ENCODE measurements at regions not wholly inside any gene's neighbourhood (a gene's known extent, or its start where the extent isn't known, plus 50 kb on each side); places are given as distances from the start of the nearest gene placed in this dataset.
"Not testable (repeated sequence)": the region's sequence is repeated elsewhere in the genome, so short reads cannot be mapped to it uniquely, and the experiment has no call there.

DNA sequence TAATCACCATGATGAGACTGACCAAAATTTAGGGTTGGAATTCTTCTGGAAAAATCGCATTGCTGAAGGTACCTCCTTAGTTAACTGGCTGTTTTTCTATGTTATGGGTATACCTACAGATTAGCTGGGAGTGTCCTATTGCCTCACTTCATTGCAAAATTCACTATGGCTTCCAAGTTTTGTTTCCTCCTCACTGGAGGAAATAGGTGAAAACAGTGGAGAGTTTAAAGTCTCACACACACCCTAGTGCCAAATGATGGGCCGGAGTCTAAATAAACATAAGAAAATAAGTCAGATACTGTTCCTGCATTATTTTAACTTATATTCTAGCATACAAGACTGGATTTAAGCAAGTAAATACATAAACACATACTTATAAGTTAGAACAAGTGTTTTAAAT, 98.2 kb downstream of the AHR start:
- no peak for DNase-seq (ENCODE audit: low spot score)

GRCh38 chr7:17401791-17402627, 103.6 kb downstream of the AHR start:
- DNase-seq (ENCODE audit: low spot score), result no peak

DNA sequence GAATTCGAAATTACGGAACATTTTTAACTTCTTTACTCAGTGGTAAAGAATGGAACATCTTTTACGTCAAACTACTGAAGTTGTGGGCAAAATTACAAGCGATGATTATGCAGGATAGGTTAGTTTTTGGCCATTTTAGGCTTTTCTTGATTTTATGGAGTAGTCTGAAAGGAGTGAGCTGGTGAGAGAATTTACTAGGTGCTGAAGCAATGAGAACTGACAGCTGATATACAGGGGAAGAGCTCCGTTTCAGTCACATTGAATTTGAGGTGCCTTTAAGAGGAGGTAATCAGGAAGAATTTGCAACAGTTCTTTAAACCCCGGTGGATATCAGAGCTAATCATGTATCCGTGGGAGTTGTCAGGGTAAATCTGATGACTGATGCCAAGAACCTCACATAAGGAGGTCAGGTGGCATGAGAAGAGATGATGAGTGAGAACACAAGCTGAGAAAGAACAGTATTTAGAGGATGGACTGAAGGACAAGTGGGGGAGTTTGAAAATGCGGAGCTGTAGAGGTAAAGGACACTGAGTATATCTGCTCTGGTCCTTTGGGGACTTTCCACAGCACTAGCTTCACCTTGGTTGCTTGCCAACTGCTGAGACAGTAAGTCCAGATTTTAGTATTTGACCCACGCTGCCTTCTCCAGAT, 104.3 kb downstream of the AHR start:
- no peak for DNase-seq (ENCODE audit: low spot score)

DNA sequence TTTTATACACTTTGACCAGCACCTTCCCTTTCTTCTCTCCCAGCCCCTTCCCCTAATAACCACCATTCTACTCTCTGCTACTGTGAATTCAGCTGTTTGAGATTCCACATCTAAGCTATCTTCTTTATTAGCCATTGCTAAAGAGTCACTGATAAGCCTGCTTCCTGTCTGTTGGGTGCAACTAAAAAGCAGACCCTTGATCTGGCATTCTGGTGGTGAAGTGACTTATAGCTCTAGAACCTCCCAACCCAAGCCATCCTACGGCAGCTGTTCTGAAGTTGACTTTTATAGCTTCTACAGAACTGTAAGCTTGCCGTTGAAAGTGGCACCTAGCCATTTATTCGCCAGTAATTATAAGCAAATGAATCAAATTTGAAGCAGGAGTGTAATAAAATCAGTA, 105.6 kb downstream of the AHR start:
- DNase-seq (ENCODE audit: low spot score), result no peak

DNA sequence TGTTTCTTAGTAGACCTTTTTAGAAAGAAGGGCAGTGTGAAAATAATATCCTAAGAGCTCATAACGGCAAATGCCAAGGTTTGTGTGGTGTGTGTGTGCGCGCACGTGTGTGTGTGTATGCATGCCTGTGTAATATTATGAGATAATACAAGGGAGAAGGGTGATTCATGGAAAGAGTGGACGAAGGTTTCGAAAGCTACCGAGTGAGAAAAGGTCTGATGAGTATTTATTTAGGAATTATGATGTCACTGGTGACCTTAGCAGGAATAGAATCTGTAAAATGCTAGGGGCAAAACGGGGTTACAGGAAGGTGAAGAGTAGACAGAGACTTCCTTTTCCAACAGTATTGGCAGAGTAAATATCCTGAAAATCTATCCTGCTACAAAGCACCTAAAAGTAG, 107.3 kb downstream of the AHR start:
- DNase-seq (ENCODE audit: low spot score), result no peak

- DNase-seq (ENCODE audit: low spot score), result no peak
Measured at GRCh38 chr7:17406738-17407137, 108.3 kb downstream of the AHR start.

DNA sequence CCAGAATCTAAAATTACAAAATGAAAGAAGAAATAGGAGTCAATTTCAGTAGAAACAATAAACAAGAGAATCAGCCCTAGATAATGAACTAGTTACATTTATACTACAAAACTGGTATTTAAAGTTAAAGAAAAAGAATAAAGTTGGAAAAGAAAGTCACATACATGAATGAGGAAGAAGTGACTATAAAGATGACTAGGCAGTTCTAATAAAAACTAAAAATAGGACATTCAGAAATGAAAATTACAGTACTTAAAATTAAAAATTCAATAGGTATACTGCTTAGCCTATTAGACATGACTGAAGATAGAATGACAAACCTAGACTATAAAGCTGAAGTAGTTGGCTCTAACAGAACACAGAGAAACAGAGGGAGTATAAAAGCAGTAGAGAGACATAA, 108.8 kb downstream of the AHR start:
- DNase-seq (ENCODE audit: low spot score), result no peak

DNA sequence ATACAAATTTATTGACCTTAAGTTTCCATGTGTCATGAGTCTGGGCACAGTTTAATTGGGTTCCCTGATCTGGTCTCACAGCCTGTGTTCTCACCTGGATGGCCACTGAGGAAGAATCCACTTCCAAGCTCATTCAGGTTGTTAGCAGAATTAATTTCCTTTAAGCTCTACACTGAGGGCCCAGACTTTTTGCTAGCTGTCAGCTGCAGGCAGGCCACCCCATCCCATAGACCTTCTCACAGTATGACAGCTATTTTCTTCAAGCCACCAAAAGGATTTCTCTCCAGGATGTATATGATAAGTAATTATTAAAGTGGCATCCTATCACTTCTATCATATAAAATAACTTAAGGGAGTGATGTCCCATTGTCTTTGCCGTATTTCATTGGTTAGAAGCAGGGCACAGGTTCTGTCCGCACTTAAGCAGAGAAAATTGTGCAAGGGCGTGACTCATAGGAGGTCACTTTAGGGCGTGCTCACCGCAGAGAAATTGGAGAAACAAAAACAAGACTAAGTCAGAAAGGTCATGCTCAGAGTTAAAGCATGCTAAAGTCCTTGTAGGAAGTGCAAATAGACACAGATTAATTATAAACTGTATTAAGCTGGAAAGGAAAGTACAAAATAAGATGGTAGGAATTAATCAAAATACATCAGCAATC, 109.9 kb downstream of the AHR start:
- DNase-seq (ENCODE audit: low spot score), result no peak

DNA sequence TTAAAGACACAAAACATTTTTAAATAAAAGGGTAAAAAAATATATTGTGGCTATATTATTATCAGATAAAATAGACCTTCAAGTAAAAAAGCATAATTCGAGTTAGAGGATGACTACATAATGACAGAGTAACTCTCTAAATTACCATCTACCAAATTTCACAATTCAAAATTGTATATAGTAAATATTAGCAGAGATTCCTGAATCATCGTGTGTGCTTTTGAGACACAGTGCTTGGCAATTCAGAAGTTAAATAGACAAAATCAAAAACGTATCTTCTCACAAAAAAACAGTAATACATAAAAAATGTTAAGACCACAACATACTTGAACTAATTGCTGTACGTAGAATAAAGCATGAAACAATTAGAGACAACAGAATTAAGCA, 110.4 kb downstream of the AHR start:
- no peak for DNase-seq (ENCODE audit: low spot score)

GRCh38 chr7:17411922-17412321, 113.5 kb downstream of the AHR start:
- no peak for DNase-seq (ENCODE audit: low spot score)

DNA sequence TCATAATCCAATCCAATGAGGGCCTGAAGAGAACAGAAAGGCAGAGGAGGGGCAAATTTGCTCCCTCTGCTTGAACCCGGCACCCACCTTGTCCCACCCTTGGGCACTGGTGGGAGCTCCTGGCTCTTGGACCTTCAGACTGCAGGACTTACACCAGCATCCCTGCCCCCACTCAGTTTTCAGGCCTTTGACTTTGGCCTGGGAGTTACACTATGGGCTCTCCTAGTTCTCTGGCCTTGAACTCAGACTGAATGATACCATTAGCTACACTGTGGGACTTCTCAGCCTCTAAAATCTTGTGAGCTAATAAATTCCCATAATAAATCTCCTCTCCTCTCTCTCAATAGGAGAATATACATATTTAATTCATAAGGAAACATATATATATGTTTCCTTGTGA, 114.4 kb downstream of the AHR start:
- no peak for DNase-seq (ENCODE audit: low spot score)

DNA sequence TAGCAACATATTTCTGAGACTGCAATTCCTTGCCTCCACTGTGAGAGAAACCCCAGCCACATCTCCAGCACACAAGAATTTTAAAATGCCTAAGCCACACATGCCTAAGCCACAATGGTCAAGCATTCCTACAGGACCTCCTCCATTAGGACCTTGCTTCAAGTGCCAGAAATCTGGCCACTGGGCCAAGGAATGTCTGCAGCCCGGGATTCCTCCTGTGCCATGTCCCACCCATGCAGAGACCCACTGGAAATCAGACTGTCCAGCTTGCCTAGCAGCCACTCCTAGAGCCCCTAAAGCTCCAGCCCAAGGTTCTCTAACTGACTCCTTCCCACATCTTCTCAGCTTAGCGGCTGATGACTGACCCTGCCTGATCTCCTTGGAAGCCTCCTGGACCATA, 117.5 kb downstream of the AHR start:
- no peak for DNase-seq (ENCODE audit: low spot score)

DNA sequence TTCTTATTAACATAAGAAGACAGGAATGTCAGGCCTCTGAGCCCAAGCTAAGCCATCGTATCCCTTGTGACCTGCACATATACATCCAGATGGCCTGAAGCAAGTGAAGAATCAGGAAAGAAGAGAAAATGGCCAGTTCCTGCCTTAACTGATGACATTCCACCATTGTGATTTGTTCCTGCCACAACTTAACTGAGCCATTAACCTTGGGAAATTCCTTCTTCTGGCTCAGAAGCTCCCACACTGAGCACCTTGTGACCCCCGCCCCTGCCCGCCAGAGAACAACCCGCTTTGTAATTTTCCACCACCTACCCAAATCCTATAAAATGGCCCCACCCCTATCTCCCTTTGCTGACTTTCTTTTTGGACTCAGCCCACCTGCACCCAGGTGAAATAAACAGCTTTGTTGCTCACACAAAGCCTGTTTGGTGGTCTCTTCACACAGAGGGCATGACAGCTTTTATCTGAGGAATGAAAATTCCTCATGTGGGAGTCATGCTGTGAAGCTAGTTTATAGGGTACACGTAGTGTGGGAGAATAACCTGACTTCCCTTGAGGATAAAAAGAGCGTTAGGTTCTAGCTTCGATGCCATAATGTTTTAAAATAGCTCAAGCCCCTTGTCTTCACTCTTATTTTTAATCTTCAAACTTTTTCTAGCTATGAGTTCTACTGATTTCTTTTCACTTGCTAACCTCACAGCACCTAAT, 122.0 kb downstream of the AHR start:
- not testable (repeated sequence) for DNase-seq (ENCODE audit: low spot score)

GRCh38 chr7:17421941-17422340, 123.5 kb downstream of the AHR start:
- no peak for DNase-seq (ENCODE audit: low spot score)

- no peak for DNase-seq (ENCODE audit: low spot score)
Measured at GRCh38 chr7:17422966-17423365, 124.5 kb downstream of the AHR start.

GRCh38 chr7:17427924-17428323, 129.5 kb downstream of the AHR start:
- DNase-seq (ENCODE audit: low spot score), result no peak

- no peak for DNase-seq (ENCODE audit: low spot score)
Measured at GRCh38 chr7:17429579-17429978, 131.1 kb downstream of the AHR start.

DNA sequence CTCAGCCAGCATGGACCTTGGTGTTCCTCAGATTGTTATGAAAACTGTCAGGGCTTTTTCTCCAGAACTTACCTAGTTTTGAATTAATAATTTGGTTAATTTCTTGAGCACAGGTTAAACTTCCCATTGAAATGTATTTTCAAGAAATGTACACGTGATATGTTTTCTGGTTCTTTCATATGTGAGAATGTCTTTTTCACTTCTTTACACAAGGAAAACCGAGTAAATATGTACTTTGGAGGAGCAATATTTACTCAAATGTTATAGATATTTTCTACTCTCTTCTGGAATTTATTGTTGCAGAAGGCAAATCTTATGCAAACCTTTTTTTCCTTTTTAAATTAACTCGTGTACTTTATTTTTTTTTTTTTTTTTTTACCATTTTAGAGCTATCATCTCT, 134.3 kb downstream of the AHR start:
- no peak for DNase-seq (ENCODE audit: low spot score)

- no peak for DNase-seq (ENCODE audit: low spot score)
Measured at GRCh38 chr7:17434191-17434590, 135.7 kb downstream of the AHR start.

DNA sequence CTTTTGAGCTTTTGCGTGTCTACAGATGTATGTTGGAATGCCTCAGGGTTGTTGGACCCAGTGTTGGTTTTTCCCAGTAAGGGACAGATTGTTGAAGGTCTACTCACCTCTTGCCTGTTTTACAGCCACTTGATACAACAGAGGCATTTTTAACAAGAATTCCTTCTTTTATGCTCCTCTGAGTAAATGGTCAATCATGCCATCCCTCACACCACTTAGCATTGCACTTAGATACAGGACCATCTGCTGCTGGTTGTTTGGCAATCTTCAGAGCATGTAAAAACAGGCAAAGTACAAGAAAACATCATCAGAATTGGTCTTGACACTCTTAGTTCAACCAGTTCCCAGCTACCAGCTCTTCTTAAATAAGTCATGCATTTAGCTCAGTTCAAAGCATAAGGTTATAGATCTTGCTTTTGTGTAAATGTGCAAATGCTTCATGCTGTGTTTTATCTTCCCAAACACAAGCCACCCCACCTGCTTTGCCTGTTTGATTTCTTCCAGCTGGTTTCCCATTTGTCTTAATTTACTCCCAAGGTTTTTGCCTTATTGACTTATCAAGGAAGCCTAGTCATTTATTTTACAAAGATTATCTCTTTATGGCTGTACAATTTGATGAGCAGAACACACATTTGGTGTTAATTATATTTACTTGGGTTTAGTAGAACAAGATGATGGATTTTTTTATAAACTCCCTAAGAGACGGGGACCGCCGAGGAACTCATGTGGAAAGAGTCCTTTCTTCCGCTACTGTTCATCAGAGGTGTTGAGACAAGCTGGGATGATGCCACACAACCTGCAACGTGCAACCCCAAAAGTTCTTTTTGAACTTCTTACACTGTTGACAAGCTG, 136.6 kb downstream of the AHR start:
- DNase-seq (ENCODE audit: low spot score), result no peak

GRCh38 chr7:17436126-17436525, 137.7 kb downstream of the AHR start:
- DNase-seq (ENCODE audit: low spot score), result no peak

GRCh38 chr7:17437586-17437985, 139.1 kb downstream of the AHR start:
- no peak for DNase-seq (ENCODE audit: low spot score)
